Lower leg skin (tissue), 3 donors: ENCODE measurements at regions not wholly inside any gene's neighbourhood (a gene's known extent, or its start where the extent isn't known, plus 50 kb on each side); places are given as distances from the start of the nearest gene placed in this dataset.

Experiments used
- CTCF ChIP-seq, 3 donors: fragments of 450-650 bp; IDR thresholded peaks; one replicate each; pipeline ENCODE4 v1.5.1; 2016; ENCODE audit warnings: antibody characterized with exemption in 3 of 3, mild to moderate bottlenecking in 3 of 3, moderate library complexity in 2 of 3
- POLR2A ChIP-seq, 2 donors: fragments of 450-650 bp; IDR thresholded peaks; one replicate each; pipeline ENCODE4 v1.6.1; 2016 to 2017; ENCODE audit warnings: antibody characterized with exemption in 2 of 2, mild to moderate bottlenecking in 1 of 2, moderate library complexity in 1 of 2

- TF ChIP-seq CTCF (IDR thresholded peaks at IDR 0.05), result no peak
- no peak for TF ChIP-seq POLR2A (IDR thresholded peaks at IDR 0.05)
These were observed 106.6 kb upstream of the GALNT18 start for GRCh38 chr11:11728386-11728785.
